ENCODE measurements at regions not wholly inside any gene's neighbourhood (a gene's known extent, or its start where the extent isn't known, plus 50 kb on each side); places are given as distances from the start of the nearest gene placed in this dataset.

DNA sequence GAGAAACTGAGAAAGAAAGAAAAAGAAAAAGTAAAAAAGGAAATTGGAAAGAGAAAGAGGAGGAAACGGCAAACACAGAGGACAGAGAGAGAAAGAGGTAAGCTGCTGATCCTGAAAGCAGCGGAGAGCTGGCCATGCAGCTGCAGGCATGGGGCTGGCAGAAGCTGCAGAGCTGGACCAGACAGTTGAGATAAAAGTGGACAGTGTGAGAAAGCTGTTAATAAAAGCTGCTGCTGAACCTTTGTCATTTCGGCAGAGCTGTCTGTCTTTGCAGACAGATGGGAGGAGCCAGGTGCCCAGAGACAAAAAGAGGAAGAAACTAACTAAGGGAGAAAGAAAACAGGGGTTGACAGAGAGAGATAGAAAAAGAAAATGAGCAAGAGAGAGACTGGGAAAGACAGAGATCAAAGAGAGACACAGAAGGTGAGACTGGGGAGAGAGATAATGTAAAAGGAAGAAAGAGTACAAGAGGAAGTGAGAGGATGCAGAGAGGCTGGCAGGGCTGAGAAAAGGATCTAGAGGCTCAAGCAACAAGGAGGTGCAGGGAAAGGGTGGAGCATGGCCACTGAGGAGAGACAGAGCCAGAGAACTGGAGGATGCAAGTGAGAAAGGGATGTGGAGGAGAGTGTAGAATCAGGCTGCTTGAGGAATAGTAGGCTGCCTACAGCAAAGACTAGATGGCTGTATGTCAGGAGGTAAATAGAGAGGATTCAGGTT, 376.8 kb upstream of the FGF16 start:
- TF ChIP-seq ZNF274 (IDR thresholded peaks at IDR 0.05; ENCODE audit: low read depth, low read length) (no peak), YY1 (IDR thresholded peaks at IDR 0.05; ENCODE audit: insufficient read depth, insufficient read length) (no peak)

All from NT2/D1 (cell line).